Epithelial cell of prostate (primary cell): ENCODE measurements at regions not wholly inside any gene's neighbourhood (a gene's known extent, or its start where the extent isn't known, plus 50 kb on each side); places are given as distances from the start of the nearest gene placed in this dataset.
"Not testable (repeated sequence)": the region's sequence is repeated elsewhere in the genome, so short reads cannot be mapped to it uniquely, and the experiment has no call there.

Experiments
- DNase-seq: peaks from one replicate; pipeline ENCODE4 v3.0.0-alpha.2; 2011; ENCODE audit warnings: low read depth, low spot score
- H3K27ac ChIP-seq: fragments of 450-650 bp; 2 replicates; pipeline ENCODE4 v1.5.1; 2017; ENCODE audit warnings: mild to moderate bottlenecking

DNA sequence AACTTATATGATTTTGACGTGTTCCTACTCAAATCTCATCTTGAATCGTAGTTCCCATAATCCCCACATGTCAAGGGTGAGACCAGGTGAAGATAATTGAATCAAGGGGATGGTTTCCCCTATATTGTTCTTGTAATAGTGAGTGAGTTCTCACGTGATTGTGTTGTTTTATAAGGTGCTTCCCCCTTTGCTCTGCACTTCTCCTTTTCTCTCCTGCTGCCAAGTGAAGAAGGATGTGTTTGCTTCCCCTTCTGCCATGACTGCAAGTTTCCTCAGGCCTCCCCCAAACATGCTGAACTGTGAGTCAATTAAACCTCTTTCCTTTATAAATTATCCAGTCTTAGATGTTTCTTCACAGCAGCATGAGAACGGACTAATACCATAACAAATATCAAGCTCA lies 83.2 kb downstream of the MANEA start:
- H3K27ac ChIP-seq = no peak overlapping the region
- DNase-seq = no peak

DNA sequence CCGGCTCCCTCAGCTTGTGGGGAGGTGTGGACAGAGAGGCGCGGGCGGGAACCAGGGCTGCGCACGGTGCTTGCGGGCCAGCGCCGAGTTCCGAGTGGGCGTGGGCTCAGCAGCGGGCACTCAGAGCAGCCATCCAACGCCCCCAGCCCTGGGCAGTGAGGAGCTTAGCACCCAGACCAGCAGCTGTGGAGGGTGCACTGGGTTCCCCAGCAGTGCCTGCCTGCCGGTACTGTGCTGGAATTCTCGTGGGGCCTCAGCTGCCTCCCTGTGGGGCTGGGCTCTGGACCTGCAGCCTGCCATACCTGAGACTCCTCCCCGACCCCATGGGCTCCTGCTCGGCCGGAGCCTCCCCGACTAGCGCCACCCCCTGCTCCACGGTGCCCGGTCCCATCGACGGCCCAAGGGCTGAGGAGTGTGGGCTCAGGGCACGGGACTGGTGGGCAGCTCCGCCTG lies 92.7 kb downstream of the MANEA start:
- H3K27ac ChIP-seq = no peak overlapping the region
- no peak for DNase-seq

DNA sequence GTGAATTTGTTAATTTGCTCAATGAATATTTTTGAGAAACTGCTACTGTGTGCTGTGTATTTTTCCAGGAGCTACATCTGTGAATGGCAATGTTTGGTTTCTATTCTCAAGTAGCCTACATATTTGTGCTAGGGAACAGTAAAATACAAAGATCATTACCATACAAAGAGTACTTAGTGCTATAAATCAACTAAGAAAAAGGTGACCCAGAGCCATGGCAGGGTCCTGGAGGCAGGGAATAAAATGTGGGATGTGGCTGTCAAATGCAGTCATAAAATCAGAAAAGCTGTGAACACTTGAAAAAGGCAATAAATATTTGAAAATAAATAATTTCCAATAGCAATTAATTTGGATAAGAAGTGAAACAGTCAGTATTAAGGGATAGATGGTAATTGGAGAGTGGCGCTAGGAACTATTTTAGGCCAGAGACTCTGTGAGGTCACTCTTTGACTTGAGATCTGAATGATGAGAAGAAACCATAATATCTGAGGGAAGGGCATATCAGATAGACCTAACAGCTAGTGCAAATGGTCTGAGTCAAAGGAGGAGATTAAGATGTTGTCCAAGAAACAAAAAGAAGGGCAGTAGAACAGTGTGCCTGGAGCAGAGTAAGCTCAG lies 98.8 kb downstream of the MANEA start:
- no peak for DNase-seq
- no peak overlapping the region for H3K27ac ChIP-seq

DNA sequence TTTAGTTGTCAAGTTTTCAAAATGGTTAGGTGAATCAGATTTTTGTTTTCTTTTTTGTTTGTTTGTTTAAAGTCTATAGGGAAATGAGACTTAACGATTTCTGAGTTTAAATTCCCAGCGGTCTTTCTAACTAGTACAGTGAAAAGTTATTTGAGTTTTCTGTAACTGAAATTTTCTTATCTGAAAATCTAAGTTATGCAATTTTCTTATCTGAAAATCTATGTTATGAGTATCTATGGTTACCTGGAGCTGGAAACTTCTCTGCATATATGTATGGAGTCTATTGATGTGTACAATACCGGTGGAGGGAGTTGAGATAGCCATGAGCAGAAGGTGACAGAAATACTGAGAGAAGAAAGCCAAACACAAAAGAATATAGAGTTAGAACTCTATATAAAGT lies 102.6 kb downstream of the MANEA start:
- DNase-seq = no peak
- H3K27ac ChIP-seq = no peak overlapping the region

DNA sequence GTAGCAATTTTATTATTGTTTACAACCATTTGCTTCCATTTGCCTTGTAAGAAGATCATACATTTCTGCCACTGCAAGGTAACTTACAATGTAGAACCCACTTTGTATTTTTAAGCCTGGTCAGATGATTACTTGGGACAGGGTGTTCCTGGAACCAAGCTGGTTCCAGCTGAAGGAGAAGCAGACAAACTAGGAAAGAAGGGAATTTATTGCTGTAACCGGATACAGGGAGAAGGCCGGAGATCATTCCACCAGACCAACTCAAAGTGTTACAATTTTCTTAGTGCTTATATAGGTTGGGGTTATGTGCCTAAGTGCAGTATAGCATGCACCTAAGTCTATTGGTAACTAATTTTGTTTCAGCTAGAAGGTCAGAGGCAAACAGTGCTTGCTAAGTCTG lies 104.4 kb downstream of the MANEA start:
- no peak for DNase-seq
- H3K27ac ChIP-seq = no peak overlapping the region

DNA sequence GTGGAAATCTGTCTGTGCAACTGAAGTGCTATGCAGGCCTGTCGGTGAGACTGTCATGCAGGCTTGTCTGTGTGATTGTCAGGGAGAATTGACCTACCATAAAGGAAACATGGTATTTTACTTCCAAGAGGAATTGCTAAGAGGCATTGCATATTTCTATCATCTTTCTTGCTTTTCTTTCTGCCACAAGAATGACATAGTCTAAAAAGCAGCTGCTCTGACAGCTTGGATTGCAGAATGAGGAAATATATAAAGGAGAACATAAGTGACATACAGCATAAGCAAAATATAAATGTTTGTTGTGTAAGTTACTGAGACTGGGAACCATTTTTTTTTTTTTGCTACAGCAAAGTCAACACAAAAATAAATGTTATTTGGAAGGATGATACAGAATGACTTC lies 105.1 kb downstream of the MANEA start:
- H3K27ac ChIP-seq = no peak overlapping the region
- no peak for DNase-seq

DNA sequence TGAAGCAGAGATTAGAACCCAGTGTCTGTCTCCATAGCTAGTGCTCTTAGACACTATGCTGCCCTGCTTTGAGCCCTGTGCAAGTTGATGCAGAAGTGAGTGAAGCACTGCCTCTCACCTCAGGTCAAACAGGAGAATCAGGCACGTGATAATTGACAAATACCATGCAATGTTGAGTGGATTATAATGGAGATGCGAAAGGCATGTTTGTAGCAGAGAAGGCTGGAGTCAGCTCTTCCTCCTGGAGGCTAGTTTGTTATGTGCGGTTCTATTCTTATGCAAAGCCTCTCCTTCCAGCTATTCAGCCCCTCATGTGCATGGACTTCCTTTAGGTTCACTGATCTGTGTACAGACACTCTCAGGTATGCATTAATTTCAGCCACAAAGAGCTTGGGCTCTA lies 108.5 kb downstream of the MANEA start:
- no peak for DNase-seq
- H3K27ac ChIP-seq = no peak overlapping the region

DNA sequence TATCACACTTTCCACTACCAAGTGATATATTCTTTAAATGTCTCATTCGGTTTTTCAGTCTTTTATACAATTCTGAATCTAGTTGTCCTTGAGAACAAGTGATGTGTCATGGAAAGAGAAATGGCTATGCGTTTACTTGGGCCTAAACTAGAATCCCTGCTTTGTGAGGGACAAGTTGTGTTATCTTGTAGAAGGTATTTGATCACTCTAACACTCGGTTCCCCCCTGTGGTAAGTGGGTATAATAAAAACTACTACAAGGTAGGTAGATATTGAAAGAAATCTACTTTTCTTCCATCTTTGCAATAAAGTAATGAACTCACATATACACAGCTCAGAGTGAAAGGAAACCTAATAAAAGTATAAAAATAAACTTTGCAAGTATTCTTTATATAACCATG lies 108.9 kb downstream of the MANEA start:
- DNase-seq = no peak

DNA sequence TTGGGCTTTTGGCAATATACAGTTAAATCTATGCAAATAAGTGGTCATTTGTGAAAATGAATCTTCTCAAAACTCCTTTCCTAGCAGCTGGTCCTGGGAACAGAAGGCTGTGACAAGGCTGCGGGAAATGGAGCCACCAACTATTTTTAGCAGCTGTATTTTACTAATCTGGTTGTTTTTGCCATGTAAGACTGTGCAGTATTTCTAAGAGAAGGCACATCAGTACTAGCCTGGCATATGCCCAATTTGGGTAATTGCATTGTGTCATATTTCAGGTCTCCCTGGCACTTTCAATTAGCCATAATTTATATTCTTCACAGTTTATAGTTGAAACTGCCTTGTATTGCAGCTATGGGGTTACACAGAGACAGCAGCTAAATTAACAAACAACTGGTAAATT lies 109.6 kb downstream of the MANEA start:
- DNase-seq = no peak
- no peak overlapping the region for H3K27ac ChIP-seq

More for the DNA sequence above, 108.9 kb downstream of the MANEA start:
- no peak overlapping the region for H3K27ac ChIP-seq

DNA sequence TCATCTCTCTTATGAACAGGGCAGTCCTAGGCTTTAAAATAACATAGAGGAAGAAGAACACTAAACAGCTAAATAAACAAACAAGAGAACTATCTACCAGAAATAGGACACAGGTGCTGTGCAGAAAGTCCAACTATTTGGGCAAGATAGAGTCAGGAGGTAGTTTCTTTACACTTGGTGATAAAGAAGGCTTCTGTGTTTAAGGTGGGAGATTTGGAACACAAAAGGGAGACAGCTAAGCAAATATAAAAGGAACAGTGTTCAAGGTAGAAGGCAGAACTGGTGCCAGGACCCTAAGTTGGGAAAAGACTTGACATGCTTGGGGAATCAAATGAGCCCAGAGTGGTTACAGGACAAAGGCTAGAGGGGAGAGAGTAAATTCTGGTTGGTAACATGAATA lies 110.5 kb downstream of the MANEA start:
- H3K27ac ChIP-seq = no peak overlapping the region
- DNase-seq = no peak

DNA sequence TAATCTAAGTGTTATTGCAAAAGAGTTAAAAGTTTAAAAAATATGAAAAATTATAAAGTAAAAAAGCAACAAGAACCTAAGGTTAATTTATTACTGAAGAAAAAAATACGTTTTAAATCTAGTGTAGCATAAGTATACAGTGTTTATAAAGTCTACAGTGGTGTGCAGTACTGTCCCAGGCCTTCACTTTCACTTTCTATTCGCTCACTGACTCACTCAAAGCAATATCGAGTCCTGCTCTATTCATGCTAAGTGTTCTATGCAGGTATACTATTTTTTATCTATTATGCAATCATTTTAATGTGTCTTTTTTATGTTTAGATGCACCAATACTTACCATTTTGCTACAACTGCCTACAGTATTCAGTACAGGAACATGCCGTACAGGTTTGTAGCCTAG lies 113.0 kb downstream of the MANEA start:
- H3K27ac ChIP-seq = no peak overlapping the region
- DNase-seq = no peak

DNA sequence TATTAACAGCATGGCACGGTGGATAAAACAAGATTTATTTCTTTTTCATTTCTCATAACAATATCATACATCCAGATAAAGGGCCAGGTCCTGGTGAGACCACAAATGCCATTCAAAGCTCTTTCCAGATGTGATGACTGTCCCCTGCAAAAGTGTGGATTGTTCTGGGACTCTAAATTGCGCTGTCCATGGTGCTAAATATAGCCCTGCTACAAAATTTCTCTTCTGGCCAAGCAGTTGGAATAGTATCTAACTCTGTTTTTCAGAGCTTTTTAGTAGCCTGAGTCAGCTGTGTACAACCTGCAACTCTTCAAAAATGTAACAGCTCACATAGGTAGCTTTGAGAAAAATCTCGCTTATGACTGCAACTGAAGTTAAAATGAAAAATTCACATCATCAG lies 115.8 kb downstream of the MANEA start:
- no peak overlapping the region for H3K27ac ChIP-seq
- no peak for DNase-seq

DNA sequence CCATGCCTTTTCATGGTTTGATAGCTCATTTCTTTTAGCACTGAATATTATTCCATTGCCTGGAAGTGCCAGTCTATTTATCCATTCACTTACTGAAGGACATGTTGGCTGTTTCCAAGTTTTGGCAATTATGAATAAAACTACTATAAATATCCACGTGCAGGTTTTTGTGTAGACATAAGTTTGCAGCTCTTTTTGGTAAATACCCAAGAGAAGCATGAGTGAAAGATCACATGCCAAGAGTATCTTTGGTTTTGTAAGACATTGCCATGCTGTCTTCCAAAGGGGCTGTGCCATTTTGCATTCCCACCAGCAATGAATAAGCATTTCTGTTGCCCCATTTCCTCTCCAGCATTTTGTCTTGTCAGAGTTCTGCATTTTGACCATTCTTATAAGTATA lies 120.9 kb downstream of the MANEA start:
- DNase-seq = no peak
- H3K27ac ChIP-seq = no peak overlapping the region

DNA sequence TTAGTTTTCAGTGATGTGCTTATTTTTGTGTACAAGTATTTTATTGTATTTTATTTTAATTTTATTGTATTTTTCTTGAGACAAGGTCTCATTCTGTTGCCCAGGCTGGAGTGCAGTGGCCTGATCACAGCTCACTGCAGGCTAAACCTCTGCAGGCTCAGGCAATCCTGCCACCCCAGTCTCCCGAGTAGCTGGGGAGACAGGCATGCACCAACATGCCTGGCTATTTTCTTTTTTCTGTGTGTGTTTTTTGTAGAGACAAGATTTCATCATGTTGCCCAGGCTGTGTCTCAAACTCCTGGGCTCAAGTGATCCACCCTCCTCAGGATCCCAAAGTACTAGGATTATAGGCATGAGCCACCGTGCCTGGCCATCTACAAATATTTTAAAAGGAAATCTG lies 146.3 kb downstream of the MANEA start:
- peak overlapping the region; percentile 18 for H3K27ac ChIP-seq
- DNase-seq = peak; percentile 27

DNA sequence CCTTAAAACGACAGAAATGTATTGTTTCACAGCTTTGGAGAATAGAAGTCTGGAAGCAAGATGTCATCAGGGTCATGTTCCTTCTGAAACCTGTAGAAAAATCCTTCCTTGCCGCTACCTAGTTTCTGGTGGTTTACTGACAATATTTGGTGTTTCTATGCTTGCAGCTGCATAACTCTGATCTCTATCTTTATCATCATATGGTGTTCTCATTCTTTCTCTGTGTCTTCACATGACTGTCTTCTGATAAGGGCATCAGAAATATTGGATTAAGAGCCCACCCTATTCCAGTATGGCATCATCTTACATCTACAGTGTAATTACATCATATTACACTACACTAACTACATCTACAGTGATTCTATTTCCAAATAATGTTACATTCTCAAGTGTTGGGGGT lies 148.0 kb downstream of the MANEA start:
- no peak overlapping the region for H3K27ac ChIP-seq
- no peak for DNase-seq

DNA sequence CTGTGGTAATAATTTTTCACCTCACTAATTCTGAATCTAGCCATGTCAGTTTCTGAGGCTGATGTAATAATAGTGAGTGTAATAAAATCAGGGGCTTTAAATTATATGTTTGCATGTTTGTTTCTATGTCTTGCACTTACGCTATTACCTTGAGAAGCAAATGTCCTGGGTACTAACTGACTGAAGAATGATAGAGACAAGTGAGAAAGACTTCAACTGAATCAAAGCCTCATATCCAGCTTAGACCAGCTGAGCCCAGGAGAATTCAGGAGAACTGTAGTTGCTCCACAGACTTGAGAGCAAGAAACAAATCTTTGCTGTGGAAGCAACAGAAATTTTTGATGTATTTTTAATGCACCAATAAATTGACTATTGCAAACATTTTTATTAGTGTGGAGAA lies 162.8 kb downstream of the MANEA start:
- no peak for DNase-seq
- no peak overlapping the region for H3K27ac ChIP-seq

DNA sequence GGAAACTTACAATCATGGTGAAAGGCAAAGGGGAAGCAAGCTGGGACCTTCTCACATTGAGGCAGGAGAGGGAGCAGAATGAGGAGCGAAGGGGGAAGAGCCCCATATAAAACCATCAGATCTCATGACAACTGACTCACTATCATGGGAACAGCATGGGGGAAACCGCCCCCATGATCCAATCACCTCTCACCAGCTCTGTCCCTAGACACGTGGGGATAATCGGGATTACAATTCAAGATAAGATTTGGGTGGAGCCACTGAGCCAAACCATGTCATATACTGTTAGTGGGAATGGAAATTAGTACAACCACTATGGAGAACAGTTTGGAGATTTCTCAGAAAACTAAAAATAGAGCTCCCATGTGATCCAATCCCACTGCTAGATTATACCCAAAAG lies 163.7 kb downstream of the MANEA start:
- H3K27ac ChIP-seq = no peak overlapping the region
- no peak for DNase-seq

DNA sequence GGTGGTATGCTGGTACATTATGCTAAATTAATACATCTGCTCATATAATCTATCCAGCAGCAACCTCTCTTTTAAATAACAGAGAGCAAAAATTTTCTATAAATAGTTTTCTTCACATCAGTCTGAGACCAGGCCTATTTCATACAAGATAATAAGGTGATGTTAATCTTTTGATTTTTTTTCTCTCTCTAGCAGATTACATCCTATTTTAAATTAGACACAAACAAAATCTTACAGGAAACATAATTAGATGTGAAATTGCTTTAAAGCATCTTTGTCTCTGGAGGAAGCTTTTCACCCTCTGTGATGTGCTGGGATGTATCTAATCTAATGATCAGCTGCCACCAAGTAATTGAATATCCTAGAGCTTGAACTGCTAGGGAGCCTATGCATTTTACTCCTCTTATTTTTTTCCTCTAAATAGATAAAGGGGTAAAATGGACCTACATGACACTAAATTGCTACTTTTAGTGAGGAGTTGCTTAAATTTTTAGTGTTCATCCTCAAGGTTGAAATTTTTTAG lies 165.5 kb downstream of the MANEA start:
- DNase-seq = no peak
- H3K27ac ChIP-seq = no peak overlapping the region

DNA sequence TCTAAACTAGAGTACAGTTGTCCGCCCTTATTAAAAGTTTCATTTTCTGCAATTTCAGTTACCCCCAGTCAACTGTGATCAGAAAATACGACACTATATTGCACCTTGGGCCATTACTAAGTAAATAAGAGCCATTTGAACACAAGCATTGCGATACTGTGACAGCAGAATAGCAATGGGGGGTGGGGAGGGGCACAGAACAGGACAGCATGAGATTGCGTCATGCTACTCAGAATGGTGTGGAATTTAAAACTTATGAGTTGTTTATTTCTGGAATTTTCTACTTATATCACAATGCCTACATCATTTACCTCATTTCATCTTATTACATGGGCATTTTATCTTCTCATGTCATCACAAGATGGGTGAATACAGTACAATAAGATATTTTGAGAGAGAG lies 166.3 kb downstream of the MANEA start:
- no peak overlapping the region for H3K27ac ChIP-seq
- no peak for DNase-seq

DNA sequence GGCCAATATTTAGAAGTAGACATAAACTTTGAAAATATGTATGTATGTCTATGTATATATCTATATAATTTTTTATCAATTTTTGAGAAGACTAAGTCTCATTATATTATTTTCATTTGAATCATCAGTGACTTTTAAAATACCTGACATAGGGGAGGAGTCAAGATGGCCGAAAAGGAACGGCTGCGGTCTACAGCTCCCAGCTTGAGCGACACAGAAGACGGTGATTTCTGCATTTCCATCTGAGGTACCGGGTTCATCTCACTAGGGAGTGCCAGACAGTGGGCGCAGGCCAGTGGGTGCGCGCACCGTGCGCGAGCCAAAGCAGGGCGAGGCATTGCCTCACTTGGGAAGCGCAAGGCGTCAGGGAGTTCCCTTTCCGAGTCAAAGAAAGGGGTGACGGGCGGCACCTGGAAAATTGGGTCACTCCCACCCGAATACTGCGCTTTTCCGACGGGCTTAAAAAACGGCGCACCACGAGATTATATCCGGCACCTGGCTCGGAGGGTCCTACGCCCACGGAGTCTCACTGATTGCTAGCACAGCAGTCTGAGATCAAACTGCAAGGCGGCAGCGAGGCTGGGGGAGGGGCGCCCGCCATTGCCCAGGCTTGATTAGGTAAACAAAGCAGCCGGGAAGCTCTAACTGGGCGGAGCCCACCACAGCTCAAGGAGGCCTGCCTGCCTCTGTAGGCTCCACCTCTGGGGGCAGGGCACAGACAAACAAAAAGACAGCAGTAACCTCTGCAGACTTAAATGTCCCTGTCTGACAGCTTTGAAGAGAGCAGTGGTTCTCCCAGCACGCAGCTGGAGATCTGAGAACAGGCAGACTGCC lies 181.1 kb downstream of the MANEA start:
- DNase-seq, H3K27ac ChIP-seq: not testable (repeated sequence)

DNA sequence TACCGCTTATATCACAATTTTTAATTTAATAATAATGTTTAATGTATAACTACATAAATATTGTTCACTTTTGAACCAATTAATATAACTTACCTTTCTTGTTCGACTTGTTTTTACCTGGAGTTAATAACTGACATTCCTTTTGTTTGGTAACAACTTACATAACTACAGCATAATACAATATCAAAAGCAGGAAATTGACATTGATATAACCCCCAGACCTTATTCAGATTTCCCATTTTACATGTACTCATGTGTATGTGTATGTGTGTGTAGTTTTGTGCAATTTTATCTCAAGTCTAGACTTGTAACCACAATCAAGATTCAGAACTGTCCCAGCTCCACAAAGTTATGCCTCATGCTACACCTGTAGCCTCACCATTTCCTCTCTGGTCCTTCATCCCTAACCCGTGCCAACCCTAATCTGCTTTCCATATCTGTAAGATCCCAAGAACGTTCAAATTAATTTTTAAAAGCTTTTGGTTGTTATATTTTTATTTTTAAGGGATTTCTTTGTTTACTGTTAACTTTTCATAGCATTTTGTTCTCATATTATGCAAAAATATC lies 190.6 kb downstream of the MANEA start:
- DNase-seq = no peak
- H3K27ac ChIP-seq = no peak overlapping the region
